ENCODE measurements at regions not wholly inside any gene's neighbourhood (a gene's known extent, or its start where the extent isn't known, plus 50 kb on each side); places are given as distances from the start of the nearest gene placed in this dataset.

GRCh38 chr3:162641317-162641716 lies 1144.7 kb downstream of the OTOL1 start:
- no peak overlapping the region for H3K27ac ChIP-seq (ENCODE audit: extremely low read depth, low read depth, low read length)
- no peaks in the 10 kb centered on the region for H3K4me1 ChIP-seq (replicated peaks in 1 of 2; ENCODE audit: control insufficient read depth in 2 of 2, insufficient read depth in 2 of 2, low read length in 2 of 2)
- H4K20me1 ChIP-seq (replicated peaks; ENCODE audit: control insufficient read depth, insufficient read depth, low read length): no peaks in the 10 kb centered on the region
- WGBS (ENCODE audit: insufficient coverage, low coverage, missing lambda C conversion rate): 2% methylated on average over 3 of the region's 3 CpGs
- in situ Hi-C loops (cut with MboI): no loop called here
- DNase-seq (ENCODE audit: extremely low read depth in 1 of 4, low spot score in 3 of 4) (no peak), FAIRE-seq (no peak), ATAC-seq (no peak)
- no peak overlapping the region for H3K4me2 ChIP-seq (ENCODE audit: insufficient read depth, low read length)
- peaks cover 2% of the 10 kb centered on the region; the same call in 1 of the 2 replicates for H3K9me3 ChIP-seq (replicated peaks; ENCODE audit: control insufficient read depth, insufficient read depth, low read depth, low read length)
- TF ChIP-seq MTA2 (IDR thresholded peaks at IDR 0.05; ENCODE audit: low read depth): no peak
- no peak for TF ChIP-seq ZSCAN32 (CRISPR knock-in tag; IDR thresholded peaks at IDR 0.05)
- TF ChIP-seq ATF2 (CRISPR knock-in tag; IDR thresholded peaks at IDR 0.05): no peak
- no peaks in the 10 kb centered on the region for H3K9me1 ChIP-seq (ENCODE audit: control insufficient read depth, insufficient read depth, low read length)
- intact Hi-C loops (cut with micrococcal nuclease): no loop called here
- H3K79me2 ChIP-seq (ENCODE audit: control insufficient read depth, insufficient read depth, low read length): no peaks in the 10 kb centered on the region
- H3K4me3 ChIP-seq: no peak overlapping the region
- no peaks in the 10 kb centered on the region for H3K36me3 ChIP-seq (ENCODE audit: control insufficient read depth, insufficient read depth, low read length)
- no peak overlapping the region for H2AFZ ChIP-seq (ENCODE audit: low read depth, low read length)
- no peak overlapping the region for H3K9ac ChIP-seq (ENCODE audit: insufficient read depth in 1 of 2, low read depth in 2 of 2, low read length in 2 of 2)
- ChIA-PET CTCF (ENCODE audit: low intra/inter-chr PET ratio) (no interaction called here), POLR2A (no interaction called here)
- BruUV-seq (replicated peaks): no TSS peak
- H3K27me3 ChIP-seq (ENCODE audit: control insufficient read depth in 2 of 2, insufficient read depth in 2 of 2, low read length in 2 of 2): no peaks in the 10 kb centered on the region

GRCh38 chr3:162641907-162642306 lies 1145.3 kb downstream of the OTOL1 start:
- intact Hi-C loops (cut with micrococcal nuclease) (no loop called here), in situ Hi-C loops (cut with MboI) (no loop called here)
- no peak overlapping the region for H3K27ac ChIP-seq (ENCODE audit: extremely low read depth, low read depth, low read length)
- DNase-seq (ENCODE audit: extremely low read depth in 1 of 4, low spot score in 3 of 4): no peak
- WGBS (ENCODE audit: insufficient coverage, low coverage, missing lambda C conversion rate): 0% methylated on average over 2 of the region's 2 CpGs
- no peak overlapping the region for H3K4me2 ChIP-seq (ENCODE audit: insufficient read depth, low read length)
- ChIA-PET CTCF (ENCODE audit: low intra/inter-chr PET ratio) (no interaction called here), POLR2A (no interaction called here)
- H3K9ac ChIP-seq (ENCODE audit: insufficient read depth in 1 of 2, low read depth in 2 of 2, low read length in 2 of 2): no peak overlapping the region
- H3K27me3 ChIP-seq (ENCODE audit: control insufficient read depth in 2 of 2, insufficient read depth in 2 of 2, low read length in 2 of 2): no peaks in the 10 kb centered on the region
- peaks cover 2% of the 10 kb centered on the region; the same call in 1 of the 2 replicates for H3K9me3 ChIP-seq (replicated peaks; ENCODE audit: control insufficient read depth, insufficient read depth, low read depth, low read length)
- H3K4me1 ChIP-seq (replicated peaks in 1 of 2; ENCODE audit: control insufficient read depth in 2 of 2, insufficient read depth in 2 of 2, low read length in 2 of 2): no peaks in the 10 kb centered on the region
- H3K79me2 ChIP-seq (ENCODE audit: control insufficient read depth, insufficient read depth, low read length): no peaks in the 10 kb centered on the region
- no peak for FAIRE-seq
- no peak for ATAC-seq
- H3K4me3 ChIP-seq: no peak overlapping the region
- H2AFZ ChIP-seq (ENCODE audit: low read depth, low read length): no peak overlapping the region
- no peaks in the 10 kb centered on the region for H3K36me3 ChIP-seq (ENCODE audit: control insufficient read depth, insufficient read depth, low read length)
- BruUV-seq (replicated peaks): no TSS peak
- no peaks in the 10 kb centered on the region for H4K20me1 ChIP-seq (replicated peaks; ENCODE audit: control insufficient read depth, insufficient read depth, low read length)
- H3K9me1 ChIP-seq (ENCODE audit: control insufficient read depth, insufficient read depth, low read length): no peaks in the 10 kb centered on the region
- no peak for TF ChIP-seq SAP30 (IDR thresholded peaks at IDR 0.05; ENCODE audit: borderline replicate concordance, insufficient read depth, low read depth, low read length, poor library complexity, severe bottlenecking)
- no peak for TF ChIP-seq CTCFL (IDR thresholded peaks at IDR 0.05; ENCODE audit: borderline replicate concordance, insufficient read depth, low read depth, low read length, poor library complexity, severe bottlenecking)
- TF ChIP-seq ZNF175 (CRISPR knock-in tag; IDR thresholded peaks at IDR 0.05; ENCODE audit: low read depth): no peak
- no peak for TF ChIP-seq U2AF2 (optimal IDR thresholded peaks at IDR 0.05; ENCODE audit: low read depth, low read length)
- TF ChIP-seq CEBPB (tag; IDR thresholded peaks at IDR 0.05): no peak
- TF ChIP-seq ZNF589 (CRISPR knock-in tag; IDR thresholded peaks at IDR 0.05; ENCODE audit: low read depth): no peak
- TF ChIP-seq FOXJ3 (CRISPR knock-in tag; IDR thresholded peaks at IDR 0.05): no peak
- TF ChIP-seq ZNF41 (CRISPR knock-in tag; conservative IDR thresholded peaks at IDR 0.05): no peak
- TF ChIP-seq STAT5A (IDR thresholded peaks at IDR 0.05; ENCODE audit: borderline replicate concordance, low read length): no peak
- TF ChIP-seq KDM5B (IDR thresholded peaks at IDR 0.05; ENCODE audit: insufficient replicate concordance, low read depth, low read length): no peak
- no peak for TF ChIP-seq POLR2G (IDR thresholded peaks at IDR 0.05; ENCODE audit: low read depth, low read length)
